Gastroesophageal sphincter (tissue), 4 donors: ENCODE measurements at regions not wholly inside any gene's neighbourhood (a gene's known extent, or its start where the extent isn't known, plus 50 kb on each side); places are given as distances from the start of the nearest gene placed in this dataset.

ENCODE experiments used
- ATAC-seq: fragments of 150-250 bp; one replicate; pipeline ENCODE4 v1.9.1; 2016; ENCODE audit warnings: mild to moderate bottlenecking, moderate library complexity
- H3K27ac ChIP-seq, 4 donors: fragments of 200-600 bp; sonication (generic) in 3 of 4; 1 replicate in 3 of 4; 2 replicates in 1 of 4; pipeline ENCODE4 v1.5.1; 2016 to 2019
- H3K27me3 ChIP-seq: fragments of 200-600 bp; sonication (generic); one replicate; pipeline ENCODE4 v1.5.1; 2019
- H3K36me3 ChIP-seq, 2 donors: fragments of 200-600 bp; sonication (generic); one replicate each; pipeline ENCODE4 v1.5.1; 2019; ENCODE audit warnings: control low read depth in 1 of 2
- H3K4me1 ChIP-seq, 3 donors: fragments of 200-600 bp; sonication (generic); 1 replicate in 2 of 3; 2 replicates in 1 of 3; pipeline ENCODE4 v1.5.1; 2016 to 2019; ENCODE audit warnings: control low read depth in 2 of 3
- H3K4me3 ChIP-seq, 2 donors: fragments of 200-600 bp; sonication (generic); one replicate each; pipeline ENCODE4 v1.5.1; 2019; ENCODE audit warnings: mild to moderate bottlenecking in 1 of 2, moderate library complexity in 1 of 2
- H3K9me3 ChIP-seq, 3 donors: fragments of 200-600 bp; sonication (generic); one replicate each; pipeline ENCODE4 v1.5.1; 2017 to 2019; ENCODE audit warnings: control low read depth in 2 of 3
- EP300 ChIP-seq: sonication (generic); formaldehyde crosslinking; IDR thresholded peaks from one replicate; pipeline ENCODE4 v1.6.1; 2017; ENCODE audit warnings: antibody characterized with exemption, mild to moderate bottlenecking
- POLR2A ChIP-seq, 2 donors: fragments of 450-650 bp; IDR thresholded peaks; one replicate each; pipeline ENCODE4 v1.6.1; 2017; ENCODE audit warnings: antibody characterized with exemption in 2 of 2, mild to moderate bottlenecking in 2 of 2, moderate library complexity in 1 of 2
- POLR2AphosphoS5 ChIP-seq: sonication (generic); formaldehyde crosslinking; IDR thresholded peaks from one replicate; pipeline ENCODE4 v1.6.1; 2017; ENCODE audit warnings: antibody characterized with exemption
- WGBS, 2 donors: methylation state at CpG; one replicate each; pipeline ENCODE4 v1.1.5; 2018; ENCODE audit warnings: low coverage in 1 of 2; 5-methylcytosine and 5-hydroxymethylcytosine counted together
- TF ChIP-seq, protein P1 (sequence below), 4 experiments: fragments of 200-600 bp in 2 of 4; fragments of 450-650 bp in 2 of 4; sonication (generic) in 1 of 4; IDR thresholded peaks; one replicate each; pipeline ENCODE4 v1.5.1; 2017 to 2019; ENCODE audit warnings: antibody characterized with exemption in 4 of 4, mild to moderate bottlenecking in 2 of 4, moderate library complexity in 2 of 4

DNA sequence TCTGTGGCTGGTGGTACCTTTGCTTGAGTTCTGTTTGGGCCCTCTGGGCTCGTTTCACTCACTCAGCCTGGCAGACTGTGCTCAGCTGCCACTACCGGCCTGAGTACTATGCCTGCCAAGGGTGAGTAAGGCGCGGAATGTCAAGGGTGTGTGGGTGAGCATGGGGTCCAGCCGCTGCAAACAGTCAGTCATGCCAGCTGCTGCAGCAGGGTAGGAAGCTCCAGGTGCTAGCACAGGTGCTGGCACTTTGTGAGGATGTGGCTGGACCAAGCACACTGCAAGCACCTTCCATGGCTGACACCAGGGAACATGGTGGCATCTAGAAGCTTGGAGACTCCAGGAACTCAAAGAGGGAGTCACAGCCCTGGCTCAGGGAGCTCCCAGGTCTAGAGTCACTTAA lies 368.6 kb upstream of the ACO1 start:
- H3K36me3 ChIP-seq: no peaks in the 10 kb centered on the region
- H3K4me3 ChIP-seq: no peak overlapping the region
- 50 to 80% methylated on average over 2 to 4 of the region's 5 CpGs for WGBS, 2 donors
- TF ChIP-seq EP300: no peak
- TF ChIP-seq, protein P1, sequence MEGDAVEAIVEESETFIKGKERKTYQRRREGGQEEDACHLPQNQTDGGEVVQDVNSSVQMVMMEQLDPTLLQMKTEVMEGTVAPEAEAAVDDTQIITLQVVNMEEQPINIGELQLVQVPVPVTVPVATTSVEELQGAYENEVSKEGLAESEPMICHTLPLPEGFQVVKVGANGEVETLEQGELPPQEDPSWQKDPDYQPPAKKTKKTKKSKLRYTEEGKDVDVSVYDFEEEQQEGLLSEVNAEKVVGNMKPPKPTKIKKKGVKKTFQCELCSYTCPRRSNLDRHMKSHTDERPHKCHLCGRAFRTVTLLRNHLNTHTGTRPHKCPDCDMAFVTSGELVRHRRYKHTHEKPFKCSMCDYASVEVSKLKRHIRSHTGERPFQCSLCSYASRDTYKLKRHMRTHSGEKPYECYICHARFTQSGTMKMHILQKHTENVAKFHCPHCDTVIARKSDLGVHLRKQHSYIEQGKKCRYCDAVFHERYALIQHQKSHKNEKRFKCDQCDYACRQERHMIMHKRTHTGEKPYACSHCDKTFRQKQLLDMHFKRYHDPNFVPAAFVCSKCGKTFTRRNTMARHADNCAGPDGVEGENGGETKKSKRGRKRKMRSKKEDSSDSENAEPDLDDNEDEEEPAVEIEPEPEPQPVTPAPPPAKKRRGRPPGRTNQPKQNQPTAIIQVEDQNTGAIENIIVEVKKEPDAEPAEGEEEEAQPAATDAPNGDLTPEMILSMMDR (IDR thresholded peaks at IDR 0.05): no peak
- TF ChIP-seq POLR2AphosphoS5: no peak
- no peak for TF ChIP-seq POLR2A (IDR thresholded peaks at IDR 0.05)
- peaks cover 0 to 18% (median 0%) of the 10 kb centered on the region in 3 donors for H3K9me3 ChIP-seq
- ATAC-seq: no peak
- no peaks in the 10 kb centered on the region for H3K4me1 ChIP-seq
- no peaks in the 10 kb centered on the region for H3K27me3 ChIP-seq
- no peak overlapping the region for H3K27ac ChIP-seq

- 74 to 90% methylated on average over 3 of the region's 3 CpGs for WGBS, 2 donors
- no peak for ATAC-seq
- no peaks in the 10 kb centered on the region for H3K9me3 ChIP-seq
- no peak overlapping the region for H3K27ac ChIP-seq
- H3K4me3 ChIP-seq: no peak overlapping the region
- H3K4me1 ChIP-seq: no peaks in the 10 kb centered on the region
- TF ChIP-seq, protein P1 (IDR thresholded peaks at IDR 0.05): no peak
- no peak for TF ChIP-seq POLR2A (IDR thresholded peaks at IDR 0.05)
- H3K36me3 ChIP-seq: no peaks in the 10 kb centered on the region
- no peaks in the 10 kb centered on the region for H3K27me3 ChIP-seq
Observed at GRCh38 chr9:32045513-32045912, 338.9 kb upstream of the ACO1 start.

GRCh38 chr9:32067261-32067660 lies 317.2 kb upstream of the ACO1 start:
- WGBS, 2 donors: 78% methylated on average over 1 of the region's 1 CpG

DNA sequence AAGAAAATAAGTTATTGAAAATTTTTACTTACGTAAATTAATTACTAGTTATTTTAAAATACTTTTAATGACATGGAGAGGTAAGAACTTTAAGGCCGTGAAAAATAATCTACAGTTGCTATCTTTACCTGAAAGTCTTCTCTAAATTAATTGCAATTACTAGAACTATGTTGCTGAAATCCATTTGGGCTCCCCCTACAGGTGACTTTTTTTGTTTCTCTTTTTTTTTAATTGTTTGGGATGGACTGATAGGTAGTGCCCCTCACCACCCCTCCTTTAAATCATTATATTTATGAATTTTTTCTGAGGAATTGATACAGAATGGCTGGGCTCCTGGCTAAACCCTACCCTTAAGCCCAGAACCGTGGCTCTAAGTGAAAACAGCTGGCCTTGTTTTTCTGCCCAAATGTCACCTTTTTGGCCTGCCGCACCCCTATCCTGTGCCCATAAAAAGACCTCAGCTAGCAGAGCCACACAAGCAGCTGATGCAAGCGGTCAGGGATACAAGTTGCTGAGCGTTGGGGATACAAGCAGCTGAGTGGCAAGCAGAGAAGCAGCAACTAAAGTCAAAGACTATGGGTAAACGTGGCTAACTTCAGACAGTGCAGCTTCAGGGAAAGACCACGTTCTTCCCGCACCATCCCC lies 315.2 kb upstream of the ACO1 start:
- Histone ChIP-seq H3K4me3 (no peak overlapping the region), H3K4me1 (no peaks in the 10 kb centered on the region), H3K27ac (no peak overlapping the region), H3K36me3 (no peaks in the 10 kb centered on the region), H3K9me3 (no peaks in the 10 kb centered on the region), H3K27me3 (no peaks in the 10 kb centered on the region)
- WGBS, 2 donors: 57 to 58% methylated on average over 5 to 7 of the region's 9 CpGs
- TF ChIP-seq EP300 (no peak), POLR2AphosphoS5 (no peak), POLR2A (IDR thresholded peaks at IDR 0.05) (no peak)
- TF ChIP-seq, protein P1 (IDR thresholded peaks at IDR 0.05): no peak
- ATAC-seq: no peak

More at GRCh38 chr9:32067261-32067660, 317.2 kb upstream of the ACO1 start:
- TF ChIP-seq EP300 (no peak), POLR2A (IDR thresholded peaks at IDR 0.05) (no peak), POLR2AphosphoS5 (no peak)
- TF ChIP-seq, protein P1 (IDR thresholded peaks at IDR 0.05): no peak
- no peaks in the 10 kb centered on the region for H3K36me3 ChIP-seq
- no peaks in the 10 kb centered on the region for H3K4me1 ChIP-seq
- H3K9me3 ChIP-seq: no peaks in the 10 kb centered on the region
- H3K27me3 ChIP-seq: no peaks in the 10 kb centered on the region
- no peak for ATAC-seq
- H3K4me3 ChIP-seq: no peak overlapping the region
- no peak overlapping the region for H3K27ac ChIP-seq

DNA sequence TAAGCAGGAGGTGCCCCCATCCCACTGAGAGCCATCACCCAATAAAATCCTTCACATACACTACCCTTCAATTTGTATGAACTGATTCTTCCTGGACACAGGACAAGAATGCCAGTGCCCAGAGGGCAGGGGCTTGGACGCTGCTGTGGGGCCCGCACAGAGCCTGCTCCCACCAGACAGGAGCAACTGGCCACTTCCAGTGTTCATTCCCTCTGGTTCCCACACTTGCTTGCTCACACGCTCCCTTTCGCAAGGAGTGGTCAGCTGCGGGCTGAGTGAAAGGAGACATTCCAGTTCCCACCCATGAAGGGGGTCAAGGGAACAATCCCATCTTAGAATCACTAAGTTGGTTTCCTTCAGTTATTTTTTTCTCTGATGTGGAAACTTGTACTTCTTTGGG lies 314.5 kb upstream of the ACO1 start:
- WGBS, 2 donors: 80 to 89% methylated on average over 1 to 4 of the region's 5 CpGs
- no peak overlapping the region for H3K27ac ChIP-seq
- no peak for ATAC-seq
- TF ChIP-seq POLR2A (IDR thresholded peaks at IDR 0.05): no peak
- TF ChIP-seq, protein P1 (IDR thresholded peaks at IDR 0.05): no peak
- TF ChIP-seq EP300: no peak
- TF ChIP-seq POLR2AphosphoS5: no peak
- H3K4me1 ChIP-seq: no peaks in the 10 kb centered on the region
- no peak overlapping the region for H3K4me3 ChIP-seq
- no peaks in the 10 kb centered on the region for H3K9me3 ChIP-seq
- H3K27me3 ChIP-seq: no peaks in the 10 kb centered on the region
- H3K36me3 ChIP-seq: no peaks in the 10 kb centered on the region
